ENCODE measurements at regions not wholly inside any gene's neighbourhood (a gene's known extent, or its start where the extent isn't known, plus 50 kb on each side); places are given as distances from the start of the nearest gene placed in this dataset.

- H3K9me2 ChIP-seq (ENCODE audit: insufficient read depth) = no peaks in the 10 kb centered on the region
- no peaks in the 10 kb centered on the region for H3K4me1 ChIP-seq (ENCODE audit: insufficient read depth)
- in situ Hi-C loops (cut with MboI) = no loop called here
- H3K4me2 ChIP-seq (ENCODE audit: unreplicated experiment) = no peak overlapping the region
- TF ChIP-seq EZH2phosphoT487 (IDR thresholded peaks at IDR 0.05; ENCODE audit: insufficient read depth, low read depth) (no peak), EZH2 (IDR thresholded peaks at IDR 0.05; ENCODE audit: insufficient read depth, poor library complexity, severe bottlenecking) (no peak)
- H3K4me3 ChIP-seq = no peak overlapping the region
- H3K36me3 ChIP-seq (ENCODE audit: low read depth) = no peaks in the 10 kb centered on the region
- no peak overlapping the region for H2AFZ ChIP-seq
- no peaks in the 10 kb centered on the region for H3F3A ChIP-seq (ENCODE audit: insufficient read depth)
- H3K27me3 ChIP-seq (replicated peaks; ENCODE audit: insufficient read depth) = no peaks in the 10 kb centered on the region
- 45 to 47% methylated on average over 13 of the region's 13 CpGs for WGBS, 2 experiments (ENCODE audit: low coverage in 1 of 2, low lambda C conversion rate in 2 of 2, missing lambda C conversion rate in 2 of 2)
- H3K9ac ChIP-seq = no peak overlapping the region
- H3K27ac ChIP-seq = no peak overlapping the region
- H4K20me1 ChIP-seq (ENCODE audit: insufficient read depth) = no peaks in the 10 kb centered on the region
- H3K9me3 ChIP-seq (ENCODE audit: low read depth) = no peaks in the 10 kb centered on the region
- no peaks in the 10 kb centered on the region for H3K79me2 ChIP-seq (ENCODE audit: insufficient read depth)
- DNase-seq = no peak
Observed at GRCh38 chr15:97085731-97086130, 755.2 kb downstream of the NR2F2 start.

GRCh38 chr15:97087006-97087741 is 756.7 kb downstream of the NR2F2 start:
- Histone ChIP-seq H3F3A (ENCODE audit: insufficient read depth) (no peaks in the 10 kb centered on the region), H3K27me3 (replicated peaks; ENCODE audit: insufficient read depth) (no peaks in the 10 kb centered on the region), H3K36me3 (ENCODE audit: low read depth) (no peaks in the 10 kb centered on the region), H3K79me2 (ENCODE audit: insufficient read depth) (no peaks in the 10 kb centered on the region), H3K9me2 (ENCODE audit: insufficient read depth) (no peaks in the 10 kb centered on the region), H3K4me2 (ENCODE audit: unreplicated experiment) (no peak overlapping the region), H3K27ac (no peak overlapping the region), H3K4me3 (no peak overlapping the region), H3K4me1 (ENCODE audit: insufficient read depth) (no peaks in the 10 kb centered on the region), H3K9me3 (ENCODE audit: low read depth) (no peaks in the 10 kb centered on the region), H4K20me1 (ENCODE audit: insufficient read depth) (no peaks in the 10 kb centered on the region), H3K9ac (no peak overlapping the region), H2AFZ (no peak overlapping the region)
- 1 to 2% methylated on average over 3 of the region's 3 CpGs for WGBS, 2 experiments (ENCODE audit: low coverage in 1 of 2, low lambda C conversion rate in 2 of 2, missing lambda C conversion rate in 2 of 2)
- in situ Hi-C loops (cut with MboI) = no loop called here
- no peak for DNase-seq
- TF ChIP-seq EZH2 (IDR thresholded peaks at IDR 0.05; ENCODE audit: insufficient read depth, poor library complexity, severe bottlenecking) = no peak

- Histone ChIP-seq H3K9me2 (ENCODE audit: insufficient read depth) (no peaks in the 10 kb centered on the region), H3K27ac (no peak overlapping the region), H3K27me3 (replicated peaks; ENCODE audit: insufficient read depth) (no peaks in the 10 kb centered on the region), H4K20me1 (ENCODE audit: insufficient read depth) (no peaks in the 10 kb centered on the region), H3K9me3 (ENCODE audit: low read depth) (no peaks in the 10 kb centered on the region), H3K36me3 (ENCODE audit: low read depth) (no peaks in the 10 kb centered on the region), H3F3A (ENCODE audit: insufficient read depth) (no peaks in the 10 kb centered on the region), H3K79me2 (ENCODE audit: insufficient read depth) (no peaks in the 10 kb centered on the region), H3K4me2 (ENCODE audit: unreplicated experiment) (no peak overlapping the region), H3K9ac (no peak overlapping the region), H2AFZ (no peak overlapping the region), H3K4me3 (no peak overlapping the region), H3K4me1 (ENCODE audit: insufficient read depth) (no peaks in the 10 kb centered on the region)
- WGBS, 2 experiments (ENCODE audit: low coverage in 1 of 2, low lambda C conversion rate in 2 of 2, missing lambda C conversion rate in 2 of 2) = 17 to 25% methylated on average over 1 of the region's 1 CpG
- in situ Hi-C loops (cut with MboI) = no loop called here
- TF ChIP-seq EZH2 (IDR thresholded peaks at IDR 0.05; ENCODE audit: insufficient read depth, poor library complexity, severe bottlenecking) (no peak), EZH2phosphoT487 (IDR thresholded peaks at IDR 0.05; ENCODE audit: insufficient read depth, low read depth) (no peak)
- DNase-seq = no peak
Observed at GRCh38 chr15:97091093-97091492, 760.6 kb downstream of the NR2F2 start.

- H3K4me1 ChIP-seq (ENCODE audit: insufficient read depth) = no peaks in the 10 kb centered on the region
Observed at GRCh38 chr15:97092656-97093055, 762.2 kb downstream of the NR2F2 start.

More at GRCh38 chr15:97092656-97093055, 762.2 kb downstream of the NR2F2 start:
- H3K27me3 ChIP-seq (replicated peaks; ENCODE audit: insufficient read depth) = no peaks in the 10 kb centered on the region
- no peaks in the 10 kb centered on the region for H3K79me2 ChIP-seq (ENCODE audit: insufficient read depth)
- no peaks in the 10 kb centered on the region for H3K9me2 ChIP-seq (ENCODE audit: insufficient read depth)
- H4K20me1 ChIP-seq (ENCODE audit: insufficient read depth) = no peaks in the 10 kb centered on the region
- 23 to 29% methylated on average over 2 of the region's 2 CpGs for WGBS, 2 experiments (ENCODE audit: low coverage in 1 of 2, low lambda C conversion rate in 2 of 2, missing lambda C conversion rate in 2 of 2)
- DNase-seq = no peak
- in situ Hi-C loops (cut with MboI) = no loop called here
- no peak overlapping the region for H3K4me3 ChIP-seq
- H3F3A ChIP-seq (ENCODE audit: insufficient read depth) = no peaks in the 10 kb centered on the region
- H3K36me3 ChIP-seq (ENCODE audit: low read depth) = no peaks in the 10 kb centered on the region
- no peak overlapping the region for H3K27ac ChIP-seq
- no peak overlapping the region for H3K4me2 ChIP-seq (ENCODE audit: unreplicated experiment)
- TF ChIP-seq EZH2phosphoT487 (IDR thresholded peaks at IDR 0.05; ENCODE audit: insufficient read depth, low read depth) (no peak), EZH2 (IDR thresholded peaks at IDR 0.05; ENCODE audit: insufficient read depth, poor library complexity, severe bottlenecking) (no peak)
- no peaks in the 10 kb centered on the region for H3K9me3 ChIP-seq (ENCODE audit: low read depth)
- H2AFZ ChIP-seq = no peak overlapping the region
- no peak overlapping the region for H3K9ac ChIP-seq

Measured in GM23248 (cell line).